SK-N-MC (cell line): ENCODE measurements at regions not wholly inside any gene's neighbourhood (a gene's known extent, or its start where the extent isn't known, plus 50 kb on each side); places are given as distances from the start of the nearest gene placed in this dataset.
"Not testable (repeated sequence)": the region's sequence is repeated elsewhere in the genome, so short reads cannot be mapped to it uniquely, and the experiment has no call there.

ENCODE experiments used
- DNase-seq: peaks from one replicate; pipeline ENCODE4 v3.0.0-alpha.2; 2011; ENCODE audit warnings: low read depth, low spot score
- H3K27ac ChIP-seq: fragments of 200-600 bp; sonication (generic); 2 replicates; pipeline ENCODE4 v1.5.1; 2016; ENCODE audit warnings: mixed run types
- H3K36me3 ChIP-seq: fragments of 200-600 bp; sonication (generic); 2 replicates; pipeline ENCODE4 v1.6.1; 2017; ENCODE audit warnings: antibody characterized with exemption, low read length, mixed read lengths; ENCODE audit not compliant: insufficient read depth
- H3K4me3 ChIP-seq: fragments of 200-600 bp; sonication (generic); 2 replicates; pipeline ENCODE4 v1.5.1; 2016
- H3K9ac ChIP-seq: fragments of 200-600 bp; sonication (generic); 2 replicates; pipeline ENCODE4 v1.8.0; 2017; ENCODE audit warnings: mixed run types, mixed read lengths; ENCODE audit not compliant: insufficient read length
- H3K9me3 ChIP-seq: fragments of 200-600 bp; sonication (generic); 2 replicates; pipeline ENCODE4 v1.6.1; 2017; ENCODE audit warnings: low read depth, mild to moderate bottlenecking, antibody characterized with exemption, low read length, moderate library complexity, mixed read lengths

- H3K27ac ChIP-seq, H3K9ac ChIP-seq, H3K9me3 ChIP-seq, H3K36me3 ChIP-seq, H3K4me3 ChIP-seq, DNase-seq: not testable (repeated sequence)
Observed at GRCh38 chr7:150089139-150089538, 215.4 kb downstream of the ATP6V0E2 start.

GRCh38 chr7:150090776-150091175 lies 217.0 kb downstream of the ATP6V0E2 start:
- not testable (repeated sequence) for H3K9ac ChIP-seq, H3K27ac ChIP-seq, H3K4me3 ChIP-seq, H3K9me3 ChIP-seq, H3K36me3 ChIP-seq, DNase-seq

- not testable (repeated sequence) for H3K36me3 ChIP-seq, H3K9ac ChIP-seq, H3K27ac ChIP-seq, DNase-seq, H3K4me3 ChIP-seq, H3K9me3 ChIP-seq
Observed at GRCh38 chr7:150093897-150094296, 220.1 kb downstream of the ATP6V0E2 start.

GRCh38 chr7:150096213-150096994 lies 222.6 kb downstream of the ATP6V0E2 start:
- H3K36me3 ChIP-seq, DNase-seq, H3K9me3 ChIP-seq, H3K27ac ChIP-seq, H3K9ac ChIP-seq, H3K4me3 ChIP-seq: not testable (repeated sequence)

- H3K36me3 ChIP-seq, DNase-seq: not testable (repeated sequence)
Observed at GRCh38 chr7:150098592-150098991, 224.6 kb upstream of the LRRC61 start.

GRCh38 chr7:150101282-150101681 lies 221.9 kb upstream of the LRRC61 start:
- not testable (repeated sequence) for H3K9ac ChIP-seq, DNase-seq, H3K36me3 ChIP-seq, H3K27ac ChIP-seq, H3K4me3 ChIP-seq, H3K9me3 ChIP-seq

More at GRCh38 chr7:150098592-150098991, 224.6 kb upstream of the LRRC61 start:
- not testable (repeated sequence) for H3K27ac ChIP-seq, H3K9ac ChIP-seq, H3K4me3 ChIP-seq, H3K9me3 ChIP-seq

GRCh38 chr7:150107283-150107682 lies 215.9 kb upstream of the LRRC61 start:
- not testable (repeated sequence) for DNase-seq, H3K9ac ChIP-seq, H3K27ac ChIP-seq, H3K9me3 ChIP-seq, H3K4me3 ChIP-seq, H3K36me3 ChIP-seq

GRCh38 chr7:150110375-150110820 lies 212.8 kb upstream of the LRRC61 start:
- H3K36me3 ChIP-seq, H3K9ac ChIP-seq, H3K4me3 ChIP-seq, H3K27ac ChIP-seq, H3K9me3 ChIP-seq: not testable (repeated sequence)
- DNase-seq: peak; percentile 6

- not testable (repeated sequence) for H3K9me3 ChIP-seq, H3K9ac ChIP-seq, H3K27ac ChIP-seq, H3K4me3 ChIP-seq, DNase-seq, H3K36me3 ChIP-seq
Observed at GRCh38 chr7:150110882-150111281, 212.3 kb upstream of the LRRC61 start.

- not testable (repeated sequence) for H3K36me3 ChIP-seq, H3K27ac ChIP-seq, H3K9me3 ChIP-seq, H3K9ac ChIP-seq, H3K4me3 ChIP-seq
- DNase-seq: peak; percentile 5
Observed at GRCh38 chr7:150111373-150112139, 211.6 kb upstream of the LRRC61 start.

GRCh38 chr7:150113301-150113700 lies 209.9 kb upstream of the LRRC61 start:
- not testable (repeated sequence) for H3K4me3 ChIP-seq, H3K9ac ChIP-seq, DNase-seq, H3K9me3 ChIP-seq, H3K27ac ChIP-seq, H3K36me3 ChIP-seq

- H3K36me3 ChIP-seq, DNase-seq, H3K9me3 ChIP-seq: not testable (repeated sequence)
Observed at GRCh38 chr7:150114591-150114990, 208.6 kb upstream of the LRRC61 start.

GRCh38 chr7:150119966-150120365 lies 203.2 kb upstream of the LRRC61 start:
- H3K9ac ChIP-seq, H3K27ac ChIP-seq, DNase-seq, H3K4me3 ChIP-seq, H3K9me3 ChIP-seq, H3K36me3 ChIP-seq: not testable (repeated sequence)

More at GRCh38 chr7:150114591-150114990, 208.6 kb upstream of the LRRC61 start:
- not testable (repeated sequence) for H3K27ac ChIP-seq, H3K9ac ChIP-seq, H3K4me3 ChIP-seq

- not testable (repeated sequence) for H3K4me3 ChIP-seq, H3K9me3 ChIP-seq, H3K9ac ChIP-seq, DNase-seq, H3K36me3 ChIP-seq, H3K27ac ChIP-seq
Observed at GRCh38 chr7:150125831-150126230, 197.3 kb upstream of the LRRC61 start.
